ENCODE measurements at regions not wholly inside any gene's neighbourhood (a gene's known extent, or its start where the extent isn't known, plus 50 kb on each side); places are given as distances from the start of the nearest gene placed in this dataset.

GRCh38 chr2:41990245-41990644 lies 57.6 kb upstream of the PKDCC start:
- no peak for DNase-seq (ENCODE audit: low read depth)

- DNase-seq (ENCODE audit: low read depth), result no peak
These were observed 57.1 kb upstream of the PKDCC start for GRCh38 chr2:41990688-41991087.

- no peak for DNase-seq (ENCODE audit: low read depth)
These were observed 55.7 kb upstream of the PKDCC start for GRCh38 chr2:41992056-41992642.

- DNase-seq (ENCODE audit: low read depth), result no peak
These were observed 55.0 kb upstream of the PKDCC start for GRCh38 chr2:41992671-41993434.

GRCh38 chr2:41993435-41993925 lies 54.3 kb upstream of the PKDCC start:
- no peak for DNase-seq (ENCODE audit: low read depth)

- DNase-seq (ENCODE audit: low read depth), result no peak
These were observed 53.6 kb upstream of the PKDCC start for GRCh38 chr2:41994233-41994637.

- DNase-seq (ENCODE audit: low read depth), result no peak
These were observed 53.2 kb upstream of the PKDCC start for GRCh38 chr2:41994661-41995060.

- DNase-seq (ENCODE audit: low read depth), result no peak
These were observed 50.3 kb upstream of the PKDCC start for GRCh38 chr2:41997561-41997960.
